22Rv1 (cell line): ENCODE measurements at regions not wholly inside any gene's neighbourhood (a gene's known extent, or its start where the extent isn't known, plus 50 kb on each side); places are given as distances from the start of the nearest gene placed in this dataset.
"Not testable (repeated sequence)": the region's sequence is repeated elsewhere in the genome, so short reads cannot be mapped to it uniquely, and the experiment has no call there.

Experiments used
- H3K27ac ChIP-seq: fragments of 450-650 bp; 2 replicates; pipeline ENCODE4 v1.5.1; 2017
- CTCF ChIP-seq: fragments of 450-650 bp; IDR thresholded peaks from 2 replicates; pipeline ENCODE4 v1.5.1; 2017; ENCODE audit warnings: mild to moderate bottlenecking
- ZFX ChIP-seq: fragments of 450-650 bp; IDR thresholded peaks from 2 replicates; pipeline ENCODE4 v1.6.1; 2017; ENCODE audit warnings: antibody characterized with exemption, borderline replicate concordance

GRCh38 chr3:82461049-82461889, 699.8 kb upstream of the GBE1 start:
- H3K27ac ChIP-seq = no peak overlapping the region
- no peak for TF ChIP-seq ZFX
- no peak for TF ChIP-seq CTCF

DNA sequence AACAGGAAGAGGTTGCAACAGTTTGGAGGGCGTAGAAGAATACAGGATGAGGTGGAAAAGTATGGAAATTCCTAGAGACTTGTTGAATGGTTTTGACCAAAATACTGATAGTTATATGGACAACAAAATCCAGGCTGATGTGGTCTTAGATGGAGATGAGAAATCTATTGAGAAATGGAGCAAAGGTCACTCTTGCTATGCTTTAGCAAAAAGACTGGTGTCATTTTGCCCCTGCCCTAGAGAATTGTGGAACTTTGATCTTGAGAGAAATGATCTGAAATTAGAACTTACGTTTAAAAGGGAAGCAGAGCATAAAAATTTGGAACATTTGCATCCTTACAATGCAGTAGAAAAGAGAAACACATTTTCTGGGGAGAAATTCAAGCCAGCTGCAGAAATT, 686.9 kb upstream of the GBE1 start:
- no peak overlapping the region for H3K27ac ChIP-seq
- TF ChIP-seq CTCF = no peak
- no peak for TF ChIP-seq ZFX

DNA sequence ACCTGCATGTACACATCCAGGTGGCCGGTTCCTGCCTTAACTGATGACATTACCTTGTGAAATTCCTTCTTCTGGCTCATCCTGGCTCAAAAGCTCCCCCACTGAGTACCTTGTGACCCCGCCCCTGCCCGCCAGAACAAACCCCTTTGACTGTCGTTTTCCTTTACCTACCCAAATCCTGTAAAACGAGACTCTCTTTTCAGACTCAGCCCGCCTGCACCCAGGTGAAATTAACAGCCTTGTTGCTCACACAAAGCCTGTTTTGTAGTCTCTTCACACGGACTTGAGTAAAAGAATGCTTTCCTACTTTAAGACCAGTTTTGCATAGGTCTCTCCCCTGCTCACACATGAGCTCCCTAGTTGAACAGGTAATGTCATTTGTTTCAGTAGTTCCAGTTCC, 667.4 kb upstream of the GBE1 start:
- not testable (repeated sequence) for H3K27ac ChIP-seq

DNA sequence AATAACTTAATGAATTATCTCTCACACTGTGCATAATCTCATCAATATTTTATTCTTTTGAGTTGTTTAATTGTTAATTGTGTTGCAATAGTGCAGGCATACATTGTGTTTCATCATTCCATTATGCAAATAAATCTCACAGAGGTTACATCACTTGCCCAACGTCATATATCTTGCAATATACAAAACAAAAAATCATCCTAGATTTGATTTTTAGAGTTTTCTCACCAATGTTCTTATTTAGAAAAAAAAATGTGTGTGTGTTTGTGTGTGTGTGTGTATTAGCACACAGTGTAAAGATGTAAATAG, 662.5 kb upstream of the GBE1 start:
- H3K27ac ChIP-seq = no peak overlapping the region
- TF ChIP-seq CTCF = no peak
- TF ChIP-seq ZFX = no peak

DNA sequence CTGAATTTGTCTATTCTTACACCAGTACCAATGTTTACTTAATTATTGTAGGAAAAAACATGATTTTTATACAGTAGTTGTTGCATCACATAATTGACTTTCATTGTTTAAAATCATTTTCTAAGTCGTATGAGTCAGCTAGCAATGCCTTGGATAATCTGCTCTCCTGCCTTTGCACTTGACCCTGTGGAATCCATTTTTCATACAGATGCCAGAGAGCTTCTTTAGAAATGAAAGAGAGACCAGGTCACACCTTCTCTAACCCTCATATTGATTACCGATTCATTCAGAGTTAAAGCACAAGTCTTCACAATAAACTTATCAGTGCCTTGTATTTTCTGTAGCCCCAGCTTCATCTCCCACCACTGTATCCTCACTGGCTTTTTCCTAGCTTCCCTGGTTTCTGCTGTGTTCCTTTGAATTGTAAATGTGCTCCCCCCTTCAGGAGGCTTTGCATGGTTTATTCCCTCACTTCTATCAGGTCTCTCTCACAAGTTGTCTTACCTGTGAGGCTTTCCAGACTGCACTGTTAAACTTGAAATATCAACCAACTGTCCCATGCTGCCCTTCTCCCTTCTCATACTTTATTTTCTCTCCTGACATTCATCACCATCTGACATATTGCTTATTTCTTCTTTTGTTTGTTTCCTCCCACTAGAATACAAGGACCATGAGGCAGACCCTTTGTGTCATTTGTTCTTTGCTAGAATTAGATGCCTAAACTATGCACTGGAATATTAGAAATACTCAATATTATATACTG, 662.0 kb upstream of the GBE1 start:
- TF ChIP-seq ZFX (no peak), CTCF (no peak)
- H3K27ac ChIP-seq = no peak overlapping the region

DNA sequence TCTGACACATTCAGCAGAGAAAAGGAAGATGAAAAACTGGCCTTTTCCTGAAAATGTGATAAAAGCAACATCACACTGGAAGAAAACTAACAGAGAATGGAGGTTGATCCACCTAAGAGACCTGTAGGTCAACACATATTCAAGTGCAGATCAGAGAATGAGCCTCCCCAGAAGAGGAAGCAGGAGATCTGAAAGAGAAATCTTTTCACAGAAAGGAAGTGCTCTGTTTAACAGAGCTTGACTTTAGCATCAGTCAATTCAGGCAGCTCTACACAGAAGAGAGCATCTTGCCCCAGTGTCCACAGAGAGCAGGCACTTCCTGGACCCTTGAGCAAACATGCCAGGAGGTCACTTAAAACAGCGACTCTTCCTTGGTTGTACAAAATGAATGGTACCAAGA, 655.4 kb upstream of the GBE1 start:
- no peak for TF ChIP-seq ZFX
- no peak for TF ChIP-seq CTCF
- no peak overlapping the region for H3K27ac ChIP-seq

- no peak overlapping the region for H3K27ac ChIP-seq
- TF ChIP-seq ZFX (no peak), CTCF (no peak)
Observed at GRCh38 chr3:82416349-82416748, 654.9 kb upstream of the GBE1 start.
